Muscle layer of duodenum (tissue), 2 donors: ENCODE measurements at regions not wholly inside any gene's neighbourhood (a gene's known extent, or its start where the extent isn't known, plus 50 kb on each side); places are given as distances from the start of the nearest gene placed in this dataset.
"Not testable (repeated sequence)": the region's sequence is repeated elsewhere in the genome, so short reads cannot be mapped to it uniquely, and the experiment has no call there.

Experiments
- H3K27ac ChIP-seq: one replicate; pipeline ENCODE4 v1.7.0; 2013; ENCODE audit warnings: mild to moderate bottlenecking, low read length
- H3K27me3 ChIP-seq: one replicate; pipeline ENCODE4 v1.7.0; 2013; ENCODE audit warnings: low read depth, mild to moderate bottlenecking, control low read depth, low read length
- H3K36me3 ChIP-seq, 2 donors: one replicate each; pipeline ENCODE4 v1.7.0; 2013; ENCODE audit warnings: low read length in 2 of 2, control low read depth in 1 of 2, mild to moderate bottlenecking in 1 of 2; ENCODE audit not compliant: insufficient read depth in 2 of 2, control insufficient read depth in 1 of 2
- H3K4me1 ChIP-seq, 2 donors: one replicate each; pipeline ENCODE4 v1.7.0; 2013; ENCODE audit warnings: low read length in 2 of 2, mild to moderate bottlenecking in 2 of 2, control low read depth in 1 of 2, moderate library complexity in 1 of 2; ENCODE audit not compliant: insufficient read depth in 2 of 2, control insufficient read depth in 1 of 2
- H3K4me3 ChIP-seq, 2 donors: one replicate each; pipeline ENCODE4 v1.7.0; 2013; ENCODE audit warnings: low read length in 2 of 2, low read depth in 1 of 2, mild to moderate bottlenecking in 1 of 2
- H3K9me3 ChIP-seq, 2 donors: one replicate each; pipeline ENCODE4 v1.7.0; 2013; ENCODE audit warnings: low read length in 2 of 2, control low read depth in 1 of 2, mild to moderate bottlenecking in 1 of 2; ENCODE audit not compliant: control insufficient read depth in 1 of 2
- donor health status: healthy.

DNA sequence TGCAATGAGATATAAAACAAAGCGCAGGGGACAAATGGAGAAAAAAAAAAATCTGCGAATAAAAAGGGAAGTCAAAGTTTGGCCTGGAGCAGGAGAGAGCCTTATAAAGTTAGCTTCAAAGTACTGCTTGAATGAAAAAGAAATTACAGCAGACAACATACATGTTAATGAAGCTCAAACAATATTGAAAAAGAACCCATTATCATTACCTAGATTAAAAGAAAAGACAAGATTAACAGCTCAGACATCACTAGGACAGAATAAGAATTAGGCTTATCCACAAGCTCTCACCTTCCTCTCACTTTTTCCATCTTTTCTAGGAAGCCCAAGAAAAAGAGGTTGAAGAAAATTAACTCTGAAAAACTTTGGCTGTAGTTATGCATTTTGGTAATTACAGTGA, 503.5 kb downstream of the ETNK1 start:
- Histone ChIP-seq H3K27ac (no peak overlapping the region), H3K36me3 (no peaks in the 10 kb centered on the region), H3K27me3 (no peaks in the 10 kb centered on the region), H3K4me1 (no peaks in the 10 kb centered on the region), H3K9me3 (no peaks in the 10 kb centered on the region), H3K4me3 (no peak overlapping the region)

DNA sequence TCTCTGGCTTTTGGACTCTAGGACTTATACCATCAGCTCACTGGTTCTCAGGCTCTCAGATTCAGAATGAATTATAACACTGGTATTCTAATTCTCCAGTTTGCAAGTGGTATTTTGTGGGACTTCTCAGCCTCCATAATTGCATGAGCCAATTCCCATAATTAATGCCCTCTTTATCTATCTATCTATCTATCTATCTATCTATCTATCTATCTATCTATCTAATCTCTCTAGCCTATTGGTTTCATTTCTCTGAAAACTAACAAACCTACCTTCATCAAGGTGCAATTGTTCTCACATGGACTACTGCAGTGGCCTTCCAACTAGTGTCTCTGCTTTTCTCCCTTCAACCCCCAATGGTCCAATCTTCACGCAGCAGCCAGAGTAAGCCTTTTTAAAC, 507.4 kb downstream of the ETNK1 start:
- no peaks in the 10 kb centered on the region for H3K4me1 ChIP-seq
- no peak overlapping the region for H3K4me3 ChIP-seq
- H3K27me3 ChIP-seq: no peaks in the 10 kb centered on the region
- no peaks in the 10 kb centered on the region for H3K9me3 ChIP-seq
- H3K36me3 ChIP-seq: no peaks in the 10 kb centered on the region
- no peak overlapping the region for H3K27ac ChIP-seq

DNA sequence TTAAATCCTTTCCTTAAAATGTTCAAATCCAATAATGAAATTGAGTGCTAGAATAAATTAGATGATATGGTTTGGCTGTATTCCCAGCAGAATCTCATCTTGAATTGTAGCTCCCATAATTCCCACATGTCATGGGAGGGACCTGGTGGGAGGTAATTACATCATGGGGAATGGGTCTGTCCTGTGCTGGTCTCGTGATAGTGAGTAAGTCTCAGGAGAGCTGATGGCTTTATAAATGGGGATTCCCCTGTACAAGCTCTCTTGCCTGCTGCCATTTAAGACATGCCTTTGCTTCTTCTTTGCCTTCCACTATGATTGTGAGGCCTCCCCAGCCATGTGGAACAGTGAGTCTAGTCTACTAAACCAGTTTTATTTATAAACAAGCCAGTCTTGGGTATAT, 508.5 kb downstream of the ETNK1 start:
- no peaks in the 10 kb centered on the region for H3K9me3 ChIP-seq
- no peaks in the 10 kb centered on the region for H3K36me3 ChIP-seq
- H3K27me3 ChIP-seq: no peaks in the 10 kb centered on the region
- no peak overlapping the region for H3K27ac ChIP-seq
- no peaks in the 10 kb centered on the region for H3K4me1 ChIP-seq
- H3K4me3 ChIP-seq: no peak overlapping the region

DNA sequence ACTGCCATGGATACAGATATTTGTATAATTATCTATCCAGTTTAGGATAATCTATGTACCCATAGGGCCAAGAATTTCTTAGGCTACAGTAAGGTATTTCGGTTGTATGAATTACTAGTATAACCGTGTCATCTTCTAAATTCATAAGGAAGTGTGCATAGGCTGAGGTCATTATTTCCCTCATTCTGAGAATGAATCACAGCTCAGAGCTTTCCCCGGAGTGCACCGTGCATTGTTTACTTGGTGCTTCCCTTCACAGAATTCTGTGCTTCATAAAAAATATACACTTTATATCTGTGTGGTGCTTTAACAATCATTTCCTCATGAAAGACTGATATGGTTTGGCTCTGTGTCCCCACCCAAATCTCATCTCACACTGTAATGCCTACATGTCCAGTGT, 514.1 kb downstream of the ETNK1 start:
- H3K27ac ChIP-seq: no peak overlapping the region
- peaks cover 0 to 3% of the 10 kb centered on the region in 2 donors for H3K9me3 ChIP-seq
- H3K27me3 ChIP-seq: no peaks in the 10 kb centered on the region
- no peaks in the 10 kb centered on the region for H3K36me3 ChIP-seq
- H3K4me1 ChIP-seq: no peaks in the 10 kb centered on the region
- H3K4me3 ChIP-seq: no peak overlapping the region

DNA sequence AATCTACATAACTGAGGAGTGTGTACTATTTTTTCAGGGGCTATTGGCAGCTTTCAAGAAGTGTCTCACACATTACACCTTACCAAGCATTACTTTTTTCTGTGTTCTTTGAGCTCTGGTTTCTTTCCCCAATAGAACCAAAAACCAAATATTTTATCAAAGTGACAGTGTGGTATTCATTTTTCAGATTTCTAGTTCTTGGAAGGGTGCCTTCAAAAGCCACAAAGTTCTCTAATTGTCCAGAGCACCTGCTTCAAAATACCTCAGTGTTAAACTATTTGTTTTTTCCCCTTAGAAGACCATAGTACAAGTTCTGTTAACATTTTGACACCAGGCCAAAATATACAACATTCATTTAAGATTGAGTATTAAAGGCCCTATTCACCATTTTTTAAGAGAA, 515.7 kb downstream of the ETNK1 start:
- Histone ChIP-seq H3K36me3 (no peaks in the 10 kb centered on the region), H3K4me1 (no peaks in the 10 kb centered on the region), H3K27ac (no peak overlapping the region), H3K4me3 (no peak overlapping the region), H3K9me3 (peaks cover 0 to 3% of the 10 kb centered on the region in 2 donors), H3K27me3 (no peaks in the 10 kb centered on the region)

DNA sequence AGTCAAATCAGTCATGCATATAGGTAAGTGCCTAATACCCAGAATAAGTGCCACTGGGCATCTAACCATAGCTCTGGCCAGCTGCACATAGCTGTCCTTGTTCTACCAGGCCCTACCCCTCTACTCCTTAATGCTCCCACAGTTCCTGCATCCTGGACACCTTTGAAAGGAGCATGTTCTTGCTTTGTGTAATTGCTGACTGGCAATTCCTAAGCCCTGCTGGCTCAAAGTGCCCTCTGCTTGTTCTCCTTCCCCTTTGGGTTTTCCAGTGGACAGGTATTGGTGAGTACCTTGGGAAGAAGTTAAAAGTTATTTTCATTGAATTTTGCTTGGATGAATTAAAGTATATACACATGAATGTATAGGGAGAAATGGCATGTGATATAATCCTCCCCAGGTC, 516.4 kb downstream of the ETNK1 start:
- no peak overlapping the region for H3K27ac ChIP-seq
- peaks cover 0 to 5% of the 10 kb centered on the region in 2 donors for H3K9me3 ChIP-seq
- no peak overlapping the region for H3K4me3 ChIP-seq
- H3K4me1 ChIP-seq: no peaks in the 10 kb centered on the region
- no peaks in the 10 kb centered on the region for H3K27me3 ChIP-seq
- H3K36me3 ChIP-seq: no peaks in the 10 kb centered on the region

DNA sequence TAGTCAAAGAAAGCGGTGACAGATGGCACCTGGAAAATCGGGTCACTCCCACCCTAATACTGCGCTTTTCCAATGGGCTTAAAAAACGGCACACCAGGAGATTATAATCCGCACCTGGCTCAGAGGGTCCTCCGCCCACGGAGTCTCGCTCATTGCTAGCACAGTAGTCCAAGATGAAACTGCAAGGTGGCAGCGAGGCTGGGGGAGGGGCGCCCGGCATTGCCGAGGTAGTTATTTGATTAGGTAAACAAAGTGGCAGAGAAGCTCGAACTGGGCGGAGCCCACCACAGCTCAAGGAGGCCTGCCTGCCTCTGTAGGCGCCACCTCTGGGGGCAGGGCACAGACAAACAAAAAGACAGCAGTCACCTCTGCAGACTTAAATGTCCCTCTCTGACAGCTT, 521.1 kb downstream of the ETNK1 start:
- H3K9me3 ChIP-seq, H3K27me3 ChIP-seq, H3K27ac ChIP-seq, H3K4me1 ChIP-seq, H3K4me3 ChIP-seq, H3K36me3 ChIP-seq: not testable (repeated sequence)

DNA sequence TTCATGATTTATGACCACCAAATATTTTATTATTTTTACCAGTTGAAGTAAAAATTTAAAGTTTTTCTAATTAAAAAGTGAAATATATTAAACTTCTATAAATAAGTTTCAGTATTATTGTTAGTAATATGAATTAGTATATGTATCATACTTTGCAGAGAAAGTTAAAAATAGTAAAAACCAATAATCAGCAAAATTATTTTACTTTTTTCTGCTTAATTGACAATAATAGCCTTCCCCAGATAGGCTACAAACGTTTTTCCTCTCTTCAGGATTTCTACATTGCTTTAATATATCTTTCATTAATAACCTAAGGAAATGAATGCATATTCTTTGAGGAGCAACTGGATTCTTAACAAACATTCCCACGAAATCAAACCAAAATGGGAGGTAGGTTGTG, 543.5 kb downstream of the ETNK1 start:
- Histone ChIP-seq H3K36me3 (no peaks in the 10 kb centered on the region), H3K4me3 (no peak overlapping the region), H3K27ac (no peak overlapping the region), H3K4me1 (no peaks in the 10 kb centered on the region), H3K9me3 (peaks cover 3 to 5% of the 10 kb centered on the region in 2 donors), H3K27me3 (no peaks in the 10 kb centered on the region)

DNA sequence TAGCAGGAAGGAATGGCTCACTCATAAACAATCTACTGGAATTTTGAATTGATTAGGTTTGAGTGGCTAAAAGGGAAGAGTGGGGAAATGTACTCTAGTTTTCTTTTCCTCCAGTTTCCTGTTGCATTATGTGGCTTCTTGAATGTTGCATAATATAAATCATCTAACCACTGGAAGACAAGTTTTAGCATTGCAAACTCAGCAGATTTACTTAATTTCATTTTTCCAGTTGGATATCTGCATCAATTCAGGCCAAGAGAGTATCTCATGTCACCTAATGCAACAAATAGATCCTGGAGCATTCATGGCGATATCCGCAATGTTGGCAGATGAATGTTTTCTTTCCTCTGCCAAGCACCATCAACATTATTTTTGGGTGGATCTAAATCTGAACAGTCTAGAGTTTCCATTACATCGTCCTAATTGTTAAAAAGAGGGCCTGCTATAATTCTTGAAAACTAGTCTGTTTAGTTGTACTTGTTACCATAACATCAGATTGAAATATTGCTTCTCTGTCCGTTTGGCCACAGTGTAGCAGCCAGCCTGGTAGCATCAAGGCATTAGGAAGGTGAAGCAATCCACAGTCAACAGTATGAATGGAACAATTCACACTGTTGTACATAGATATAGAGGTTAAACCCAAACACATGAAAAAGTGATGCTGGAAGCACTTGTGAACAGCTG, 544.2 kb downstream of the ETNK1 start:
- Histone ChIP-seq H3K9me3 (peaks cover 3 to 5% of the 10 kb centered on the region in 2 donors), H3K27me3 (no peaks in the 10 kb centered on the region), H3K27ac (no peak overlapping the region), H3K36me3 (no peaks in the 10 kb centered on the region), H3K4me1 (no peaks in the 10 kb centered on the region), H3K4me3 (no peak overlapping the region)

DNA sequence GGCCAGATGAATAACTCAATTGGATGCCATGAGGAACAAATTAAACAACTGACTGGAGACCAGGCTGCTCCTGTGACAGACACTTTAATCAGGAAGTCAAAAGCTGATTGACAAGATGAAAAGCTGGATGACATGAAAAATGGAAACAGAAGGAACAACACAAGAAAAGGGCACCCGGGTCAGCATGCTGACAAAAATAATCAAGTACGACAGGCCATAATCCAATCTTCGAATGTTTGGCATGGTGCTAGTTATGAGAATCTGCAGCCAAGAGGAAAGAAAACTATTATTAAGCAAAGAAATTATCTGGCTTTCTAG, 544.7 kb downstream of the ETNK1 start:
- no peaks in the 10 kb centered on the region for H3K4me1 ChIP-seq
- H3K27ac ChIP-seq: no peak overlapping the region
- no peaks in the 10 kb centered on the region for H3K27me3 ChIP-seq
- H3K36me3 ChIP-seq: no peaks in the 10 kb centered on the region
- no peak overlapping the region for H3K4me3 ChIP-seq
- H3K9me3 ChIP-seq: peaks cover 3 to 5% of the 10 kb centered on the region in 2 donors

DNA sequence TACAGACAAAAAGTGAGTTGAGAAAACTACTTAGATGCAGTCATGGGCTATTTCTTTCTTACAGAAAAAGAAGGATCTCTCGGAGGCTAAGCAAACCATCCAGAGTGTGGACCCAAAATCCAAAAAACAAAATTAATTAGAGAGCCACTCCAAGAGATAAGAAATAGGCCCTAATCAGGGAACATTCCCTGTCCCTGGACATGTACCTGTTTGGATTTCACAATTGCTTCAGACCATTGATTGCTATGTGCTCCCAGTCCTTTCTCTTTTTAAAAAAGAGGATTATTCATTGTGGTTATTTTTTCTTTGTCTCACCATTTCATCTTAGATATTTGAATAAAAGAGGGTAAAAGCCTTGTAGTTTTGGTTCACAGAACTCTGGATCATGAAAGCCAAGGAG, 549.9 kb downstream of the ETNK1 start:
- Histone ChIP-seq H3K4me3 (no peak overlapping the region), H3K27ac (no peak overlapping the region), H3K9me3 (no peaks in the 10 kb centered on the region), H3K4me1 (no peaks in the 10 kb centered on the region), H3K36me3 (no peaks in the 10 kb centered on the region), H3K27me3 (no peaks in the 10 kb centered on the region)

DNA sequence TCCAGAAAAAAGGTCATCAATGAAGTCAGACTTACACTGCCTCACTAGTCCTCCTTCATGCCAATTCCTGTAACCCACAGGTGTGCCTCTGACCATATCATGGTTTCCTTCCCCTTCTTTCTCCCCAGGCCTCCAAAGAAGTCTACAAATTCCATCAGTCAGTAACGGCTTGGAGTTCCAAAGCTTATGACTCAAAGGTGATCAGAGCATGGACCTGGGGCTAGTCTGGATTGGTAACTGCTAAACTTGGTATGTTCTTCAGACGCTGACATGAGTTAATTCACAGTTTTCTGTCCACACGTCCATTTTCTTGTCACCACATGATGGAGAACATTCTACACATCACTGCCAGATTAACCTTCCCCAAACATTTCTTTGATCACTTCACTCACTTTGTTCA, 560.4 kb downstream of the ETNK1 start:
- Histone ChIP-seq H3K27me3 (no peaks in the 10 kb centered on the region), H3K9me3 (no peaks in the 10 kb centered on the region), H3K27ac (no peak overlapping the region), H3K36me3 (no peaks in the 10 kb centered on the region), H3K4me1 (no peaks in the 10 kb centered on the region), H3K4me3 (no peak overlapping the region)
